Sigmoid colon (tissue), 6 donors: ENCODE measurements at regions not wholly inside any gene's neighbourhood (a gene's known extent, or its start where the extent isn't known, plus 50 kb on each side); places are given as distances from the start of the nearest gene placed in this dataset.

ENCODE experiments used
- DNase-seq: peaks from one replicate; pipeline ENCODE4 v3.0.0-alpha.2; 2019
- H3K27ac ChIP-seq, 4 donors: fragments of 200-600 bp; sonication (generic); one replicate each; pipeline ENCODE4 v1.5.1; 2016 to 2019; ENCODE audit warnings: mild to moderate bottlenecking in 1 of 4
- H3K27me3 ChIP-seq, 3 donors: fragments of 200-600 bp; sonication (generic); one replicate each; pipeline ENCODE4 v1.5.1; 2019; ENCODE audit warnings: mild to moderate bottlenecking in 1 of 3
- H3K36me3 ChIP-seq, 4 donors: fragments of 200-600 bp; sonication (generic); one replicate each; pipeline ENCODE4 v1.5.1; 2016 to 2019
- H3K4me1 ChIP-seq, 4 donors: fragments of 200-600 bp; sonication (generic); one replicate each; pipeline ENCODE4 v1.5.1; 2017 to 2019
- H3K4me3 ChIP-seq, 4 donors: fragments of 200-600 bp; sonication (generic); one replicate each; pipeline ENCODE4 v1.5.1; 2017 to 2019; ENCODE audit warnings: mild to moderate bottlenecking in 2 of 4, moderate library complexity in 1 of 4
- H3K9me3 ChIP-seq, 4 donors: fragments of 200-600 bp in 3 of 4; sonication (generic) in 3 of 4; one replicate each; pipeline versions ENCODE4 v1.5.1 to v1.6.1; 2013 to 2019
- CTCF ChIP-seq, 4 experiments: fragments of 450-650 bp in 3 of 4; fragments of 200-600 bp in 1 of 4; IDR thresholded peaks; one replicate each; pipeline ENCODE4 v1.5.1; 2016 to 2019; ENCODE audit warnings: antibody characterized with exemption in 4 of 4, mild to moderate bottlenecking in 3 of 4, moderate library complexity in 2 of 4
- EP300 ChIP-seq, 4 donors: sonication (generic); formaldehyde crosslinking; IDR thresholded peaks; one replicate each; pipeline ENCODE4 v1.6.1; 2017; ENCODE audit warnings: antibody characterized with exemption in 4 of 4
- POLR2A ChIP-seq, 2 donors: fragments of 450-650 bp; IDR thresholded peaks; one replicate each; pipeline ENCODE4 v1.6.1; 2016; ENCODE audit warnings: antibody characterized with exemption in 2 of 2, mild to moderate bottlenecking in 2 of 2, moderate library complexity in 2 of 2
- POLR2AphosphoS5 ChIP-seq, 4 donors: sonication (generic); formaldehyde crosslinking; IDR thresholded peaks; one replicate each; pipeline ENCODE4 v1.6.1; 2017; ENCODE audit warnings: antibody characterized with exemption in 4 of 4
- WGBS, 2 donors: extraction: QIAGEN DNeasy Blood & Tissue Kit; methylation state at CpG; one replicate each; pipeline ENCODE4 v1.1.7; 2013; 5-methylcytosine and 5-hydroxymethylcytosine counted together
- intact Hi-C: fragments of 100-400 bp; cut with DNase I; formaldehyde crosslinking; loops from one replicate; pipeline ENCODE4 v1.15.1; 2023
- donor health status: healthy with polysubstance abuse.
- donor health status: healthy.

GRCh38 chr9:86741311-86742208, 205.7 kb downstream of the GAS1 start:
- no peaks in the 10 kb centered on the region for H3K36me3 ChIP-seq
- no peak for DNase-seq
- no peaks in the 10 kb centered on the region for H3K4me1 ChIP-seq
- H3K4me3 ChIP-seq = no peak overlapping the region
- no peak for TF ChIP-seq POLR2AphosphoS5 (IDR thresholded peaks at IDR 0.05)
- TF ChIP-seq EP300 (IDR thresholded peaks at IDR 0.05) = no peak
- H3K27ac ChIP-seq = no peak overlapping the region
- intact Hi-C loops = no loop called here
- H3K27me3 ChIP-seq = no peaks in the 10 kb centered on the region
- WGBS, 2 donors = 72 to 82% methylated on average over 8 of the region's 8 CpGs
- H3K9me3 ChIP-seq = no peaks in the 10 kb centered on the region

GRCh38 chr9:86735772-86736458, 211.4 kb downstream of the GAS1 start:
- no peaks in the 10 kb centered on the region for H3K27me3 ChIP-seq
- intact Hi-C loops = loop anchor here (10.0 kb wide), 2 partner anchors 209 to 231 kb away; partner anchors contain the start of gene GAS1
- H3K27ac ChIP-seq = peak overlapping the region in 3 of 4 donors; percentile 48 to 65 (median 54)
- no peaks in the 10 kb centered on the region for H3K36me3 ChIP-seq
- peaks cover 0 to 53% (median 36%) of the 10 kb centered on the region in 4 donors for H3K4me1 ChIP-seq
- H3K4me3 ChIP-seq = no peak overlapping the region
- TF ChIP-seq CTCF (IDR thresholded peaks at IDR 0.05) = no peak
- TF ChIP-seq EP300 (IDR thresholded peaks at IDR 0.05) = no peak
- no peak for TF ChIP-seq POLR2A (IDR thresholded peaks at IDR 0.05)
- no peak for TF ChIP-seq POLR2AphosphoS5 (IDR thresholded peaks at IDR 0.05)
- WGBS, 2 donors = 78 to 86% methylated on average over 6 of the region's 6 CpGs
- DNase-seq = no peak
- H3K9me3 ChIP-seq = no peaks in the 10 kb centered on the region

GRCh38 chr9:86734771-86735170, 212.5 kb downstream of the GAS1 start:
- 78 to 89% methylated on average over 1 of the region's 1 CpG for WGBS, 2 donors
- Histone ChIP-seq H3K9me3 (no peaks in the 10 kb centered on the region), H3K36me3 (no peaks in the 10 kb centered on the region), H3K4me1 (peaks cover 0 to 53% (median 36%) of the 10 kb centered on the region in 4 donors), H3K27me3 (no peaks in the 10 kb centered on the region), H3K4me3 (no peak overlapping the region), H3K27ac (peak overlapping the region; percentile 48 to 65 (median 53))
- peak in 3 of 4 donors; percentile 68 to 80 (median 76) for TF ChIP-seq POLR2AphosphoS5 (IDR thresholded peaks at IDR 0.05)
- no peak for TF ChIP-seq POLR2A (IDR thresholded peaks at IDR 0.05)
- intact Hi-C loops = loop anchor here (10.0 kb wide), 2 partner anchors 210 to 230 kb away; partner anchors contain the start of gene GAS1
- no peak for DNase-seq

GRCh38 chr9:86733929-86734328, 213.4 kb downstream of the GAS1 start:
- DNase-seq = peak; percentile 83

GRCh38 chr9:86732514-86733171, 214.7 kb downstream of the GAS1 start:
- no peaks in the 10 kb centered on the region for H3K36me3 ChIP-seq
- intact Hi-C loops = loop anchor here (10.0 kb wide), 2 partner anchors 212 to 228 kb away; partner anchors contain the start of gene GAS1
- H3K4me3 ChIP-seq = no peak overlapping the region
- peak overlapping the region; percentile 48 to 65 (median 52) for H3K27ac ChIP-seq
- peaks cover 0 to 53% (median 36%) of the 10 kb centered on the region in 4 donors for H3K4me1 ChIP-seq
- DNase-seq = peak; percentile 81
- H3K27me3 ChIP-seq = no peaks in the 10 kb centered on the region
- 67 to 78% methylated on average over 6 of the region's 6 CpGs for WGBS, 2 donors
- H3K9me3 ChIP-seq = no peaks in the 10 kb centered on the region
- no peak for TF ChIP-seq CTCF (IDR thresholded peaks at IDR 0.05)
- peak in 3 of 4 donors; percentile 38 to 48 (median 46) for TF ChIP-seq POLR2AphosphoS5 (IDR thresholded peaks at IDR 0.05)

More at GRCh38 chr9:86733929-86734328, 213.4 kb downstream of the GAS1 start:
- Histone ChIP-seq H3K9me3 (no peaks in the 10 kb centered on the region), H3K27ac (peak overlapping the region; percentile 48 to 65 (median 52)), H3K27me3 (no peaks in the 10 kb centered on the region), H3K4me1 (peaks cover 0 to 53% (median 36%) of the 10 kb centered on the region in 4 donors), H3K4me3 (no peak overlapping the region), H3K36me3 (no peaks in the 10 kb centered on the region)
- WGBS, 2 donors = 73 to 78% methylated on average over 6 of the region's 6 CpGs
- TF ChIP-seq POLR2AphosphoS5 (IDR thresholded peaks at IDR 0.05) = peak in 3 of 4 donors; percentile 50 to 66 (median 62)
- no peak for TF ChIP-seq EP300 (IDR thresholded peaks at IDR 0.05)
- intact Hi-C loops = loop anchor here (10.0 kb wide), 2 partner anchors 211 to 229 kb away; partner anchors contain the start of gene GAS1
